ENCODE measurements at regions not wholly inside any gene's neighbourhood (a gene's known extent, or its start where the extent isn't known, plus 50 kb on each side); places are given as distances from the start of the nearest gene placed in this dataset.

DNA sequence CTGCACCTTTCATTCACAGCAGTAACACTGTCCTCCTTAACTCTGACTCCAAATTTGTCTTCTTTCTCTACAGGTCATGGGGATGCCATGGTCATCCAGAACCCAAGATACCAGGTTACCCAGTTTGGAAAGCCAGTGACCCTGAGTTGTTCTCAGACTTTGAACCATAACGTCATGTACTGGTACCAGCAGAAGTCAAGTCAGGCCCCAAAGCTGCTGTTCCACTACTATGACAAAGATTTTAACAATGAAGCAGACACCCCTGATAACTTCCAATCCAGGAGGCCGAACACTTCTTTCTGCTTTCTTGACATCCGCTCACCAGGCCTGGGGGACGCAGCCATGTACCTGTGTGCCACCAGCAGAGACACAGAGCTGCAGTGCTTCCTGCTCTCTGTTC, 156.2 kb upstream of the PRSS1 start:
- TF ChIP-seq, protein P1, sequence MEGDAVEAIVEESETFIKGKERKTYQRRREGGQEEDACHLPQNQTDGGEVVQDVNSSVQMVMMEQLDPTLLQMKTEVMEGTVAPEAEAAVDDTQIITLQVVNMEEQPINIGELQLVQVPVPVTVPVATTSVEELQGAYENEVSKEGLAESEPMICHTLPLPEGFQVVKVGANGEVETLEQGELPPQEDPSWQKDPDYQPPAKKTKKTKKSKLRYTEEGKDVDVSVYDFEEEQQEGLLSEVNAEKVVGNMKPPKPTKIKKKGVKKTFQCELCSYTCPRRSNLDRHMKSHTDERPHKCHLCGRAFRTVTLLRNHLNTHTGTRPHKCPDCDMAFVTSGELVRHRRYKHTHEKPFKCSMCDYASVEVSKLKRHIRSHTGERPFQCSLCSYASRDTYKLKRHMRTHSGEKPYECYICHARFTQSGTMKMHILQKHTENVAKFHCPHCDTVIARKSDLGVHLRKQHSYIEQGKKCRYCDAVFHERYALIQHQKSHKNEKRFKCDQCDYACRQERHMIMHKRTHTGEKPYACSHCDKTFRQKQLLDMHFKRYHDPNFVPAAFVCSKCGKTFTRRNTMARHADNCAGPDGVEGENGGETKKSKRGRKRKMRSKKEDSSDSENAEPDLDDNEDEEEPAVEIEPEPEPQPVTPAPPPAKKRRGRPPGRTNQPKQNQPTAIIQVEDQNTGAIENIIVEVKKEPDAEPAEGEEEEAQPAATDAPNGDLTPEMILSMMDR (IDR thresholded peaks at IDR 0.05; ENCODE audit: insufficient read depth, low read length), result no peak
- TF ChIP-seq POLR2AphosphoS5 (IDR thresholded peaks at IDR 0.05; ENCODE audit: low read depth) (no peak), GABPA (IDR thresholded peaks at IDR 0.05; ENCODE audit: low read depth) (no peak), SPI1 (IDR thresholded peaks at IDR 0.05; ENCODE audit: borderline replicate concordance, low read depth) (no peak)
- TF ChIP-seq, protein P2, sequence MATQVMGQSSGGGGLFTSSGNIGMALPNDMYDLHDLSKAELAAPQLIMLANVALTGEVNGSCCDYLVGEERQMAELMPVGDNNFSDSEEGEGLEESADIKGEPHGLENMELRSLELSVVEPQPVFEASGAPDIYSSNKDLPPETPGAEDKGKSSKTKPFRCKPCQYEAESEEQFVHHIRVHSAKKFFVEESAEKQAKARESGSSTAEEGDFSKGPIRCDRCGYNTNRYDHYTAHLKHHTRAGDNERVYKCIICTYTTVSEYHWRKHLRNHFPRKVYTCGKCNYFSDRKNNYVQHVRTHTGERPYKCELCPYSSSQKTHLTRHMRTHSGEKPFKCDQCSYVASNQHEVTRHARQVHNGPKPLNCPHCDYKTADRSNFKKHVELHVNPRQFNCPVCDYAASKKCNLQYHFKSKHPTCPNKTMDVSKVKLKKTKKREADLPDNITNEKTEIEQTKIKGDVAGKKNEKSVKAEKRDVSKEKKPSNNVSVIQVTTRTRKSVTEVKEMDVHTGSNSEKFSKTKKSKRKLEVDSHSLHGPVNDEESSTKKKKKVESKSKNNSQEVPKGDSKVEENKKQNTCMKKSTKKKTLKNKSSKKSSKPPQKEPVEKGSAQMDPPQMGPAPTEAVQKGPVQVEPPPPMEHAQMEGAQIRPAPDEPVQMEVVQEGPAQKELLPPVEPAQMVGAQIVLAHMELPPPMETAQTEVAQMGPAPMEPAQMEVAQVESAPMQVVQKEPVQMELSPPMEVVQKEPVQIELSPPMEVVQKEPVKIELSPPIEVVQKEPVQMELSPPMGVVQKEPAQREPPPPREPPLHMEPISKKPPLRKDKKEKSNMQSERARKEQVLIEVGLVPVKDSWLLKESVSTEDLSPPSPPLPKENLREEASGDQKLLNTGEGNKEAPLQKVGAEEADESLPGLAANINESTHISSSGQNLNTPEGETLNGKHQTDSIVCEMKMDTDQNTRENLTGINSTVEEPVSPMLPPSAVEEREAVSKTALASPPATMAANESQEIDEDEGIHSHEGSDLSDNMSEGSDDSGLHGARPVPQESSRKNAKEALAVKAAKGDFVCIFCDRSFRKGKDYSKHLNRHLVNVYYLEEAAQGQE (IDR thresholded peaks at IDR 0.05; ENCODE audit: insufficient replicate concordance, low read depth), result no peak
